ENCODE measurements at regions not wholly inside any gene's neighbourhood (a gene's known extent, or its start where the extent isn't known, plus 50 kb on each side); places are given as distances from the start of the nearest gene placed in this dataset.
"Not testable (repeated sequence)": the region's sequence is repeated elsewhere in the genome, so short reads cannot be mapped to it uniquely, and the experiment has no call there.

GRCh38 chr11:129751511-129751910, 64.1 kb upstream of the TMEM45B start:
- Histone ChIP-seq H3K9me3 (replicated peaks; ENCODE audit: control insufficient read depth, low read depth, low read length) (no peaks in the 10 kb centered on the region), H3K4me1 (ENCODE audit: control insufficient read depth, insufficient read depth, low read length) (peaks cover 10% of the 10 kb centered on the region), H3K27me3 (ENCODE audit: control insufficient read depth, insufficient read depth, low read length) (peaks cover 18% of the 10 kb centered on the region), H3K27ac (ENCODE audit: low read length) (no peak overlapping the region), H3K36me3 (ENCODE audit: control insufficient read depth, insufficient read depth, low read length) (no peaks in the 10 kb centered on the region), H3K4me3 (ENCODE audit: low read length) (no peak overlapping the region)
- WGBS (ENCODE audit: insufficient coverage) = 43% methylated on average over 1 of the region's 3 CpGs
- peak; percentile 54 for DNase-seq

- not testable (repeated sequence) for DNase-seq; H3K36me3 ChIP-seq (ENCODE audit: control insufficient read depth, insufficient read depth, low read length); H3K9me3 ChIP-seq (replicated peaks; ENCODE audit: control insufficient read depth, low read depth, low read length); H3K27ac ChIP-seq (ENCODE audit: low read length); H3K4me1 ChIP-seq (ENCODE audit: control insufficient read depth, insufficient read depth, low read length); H3K4me3 ChIP-seq (ENCODE audit: low read length); H3K27me3 ChIP-seq (ENCODE audit: control insufficient read depth, insufficient read depth, low read length)
- 75% methylated on average over 2 of the region's 4 CpGs for WGBS (ENCODE audit: insufficient coverage)
Measured at GRCh38 chr11:129763569-129763968, 52.1 kb upstream of the TMEM45B start.

GRCh38 chr11:129764204-129764603, 51.4 kb upstream of the TMEM45B start:
- not testable (repeated sequence) for H3K9me3 ChIP-seq (replicated peaks; ENCODE audit: control insufficient read depth, low read depth, low read length); H3K4me3 ChIP-seq (ENCODE audit: low read length); H3K27ac ChIP-seq (ENCODE audit: low read length); H3K4me1 ChIP-seq (ENCODE audit: control insufficient read depth, insufficient read depth, low read length); H3K36me3 ChIP-seq (ENCODE audit: control insufficient read depth, insufficient read depth, low read length); DNase-seq; H3K27me3 ChIP-seq (ENCODE audit: control insufficient read depth, insufficient read depth, low read length)
- WGBS (ENCODE audit: insufficient coverage) = no CpG with 5 or more reads among the region's 5 CpGs

Measured in muscle of leg (tissue), 3 donors.